Lower leg skin (tissue), 3 donors: ENCODE measurements at regions not wholly inside any gene's neighbourhood (a gene's known extent, or its start where the extent isn't known, plus 50 kb on each side); places are given as distances from the start of the nearest gene placed in this dataset.

Source experiments
- CTCF ChIP-seq, 3 donors: fragments of 450-650 bp; IDR thresholded peaks; one replicate each; pipeline ENCODE4 v1.5.1; 2016; ENCODE audit warnings: antibody characterized with exemption in 3 of 3, mild to moderate bottlenecking in 3 of 3, moderate library complexity in 2 of 3
- POLR2A ChIP-seq, 2 donors: fragments of 450-650 bp; IDR thresholded peaks; one replicate each; pipeline ENCODE4 v1.6.1; 2016 to 2017; ENCODE audit warnings: antibody characterized with exemption in 2 of 2, mild to moderate bottlenecking in 1 of 2, moderate library complexity in 1 of 2

- TF ChIP-seq POLR2A (IDR thresholded peaks at IDR 0.05) (no peak), CTCF (IDR thresholded peaks at IDR 0.05) (no peak)
Measured at GRCh38 chr3:88852606-88853005, 254.8 kb upstream of the EPHA3 start.
